Activated T-cell treated with anti-CD3 and anti-CD28 coated beads, Interleukin-2, amount 50 U/mL, for 4 hours (primary cell): ENCODE measurements at regions not wholly inside any gene's neighbourhood (a gene's known extent, or its start where the extent isn't known, plus 50 kb on each side); places are given as distances from the start of the nearest gene placed in this dataset.
"Not testable (repeated sequence)": the region's sequence is repeated elsewhere in the genome, so short reads cannot be mapped to it uniquely, and the experiment has no call there.

Experiments
- ATAC-seq, 2 donors: fragments of 200-7000 bp; cut with Tn5 transposase; one replicate each; pipeline ENCODE4 v1.10.0; 2021
- DNase-seq: peaks from one replicate; pipeline ENCODE4 v3.0.0-alpha.2; 2020
- H3K27me3 Mint-ChIP-seq: one replicate; pipeline ENCODE4 v1.8.0; 2021; ENCODE audit warnings: low read depth, mixed read lengths
- H3K36me3 Mint-ChIP-seq: one replicate; pipeline ENCODE4 v1.8.0; 2022; ENCODE audit warnings: mixed read lengths; ENCODE audit not compliant: insufficient read depth
- H3K4me1 Mint-ChIP-seq: one replicate; pipeline ENCODE4 v1.8.0; 2021; ENCODE audit warnings: low read depth, mixed read lengths
- H3K4me3 Mint-ChIP-seq: one replicate; pipeline ENCODE4 v1.8.0; 2021; ENCODE audit warnings: mild to moderate bottlenecking, moderate library complexity, mixed read lengths
- H3K9me3 Mint-ChIP-seq: one replicate; pipeline ENCODE4 v1.8.0; 2021; ENCODE audit warnings: mixed read lengths

GRCh38 chr17:20633268-20634059 lies 53.9 kb downstream of the CDRT15L2 start:
- not testable (repeated sequence) for DNase-seq, H3K4me3 Mint-ChIP-seq, H3K9me3 Mint-ChIP-seq, H3K4me1 Mint-ChIP-seq, H3K27me3 Mint-ChIP-seq, H3K36me3 Mint-ChIP-seq, ATAC-seq

GRCh38 chr17:20640147-20640546 lies 60.6 kb downstream of the CDRT15L2 start:
- not testable (repeated sequence) for H3K27me3 Mint-ChIP-seq, DNase-seq, H3K36me3 Mint-ChIP-seq, H3K4me1 Mint-ChIP-seq, ATAC-seq, H3K4me3 Mint-ChIP-seq, H3K9me3 Mint-ChIP-seq

GRCh38 chr17:20646661-20647272 lies 67.2 kb downstream of the CDRT15L2 start:
- not testable (repeated sequence) for H3K9me3 Mint-ChIP-seq, H3K36me3 Mint-ChIP-seq, H3K27me3 Mint-ChIP-seq, ATAC-seq, H3K4me1 Mint-ChIP-seq, H3K4me3 Mint-ChIP-seq, DNase-seq

DNA sequence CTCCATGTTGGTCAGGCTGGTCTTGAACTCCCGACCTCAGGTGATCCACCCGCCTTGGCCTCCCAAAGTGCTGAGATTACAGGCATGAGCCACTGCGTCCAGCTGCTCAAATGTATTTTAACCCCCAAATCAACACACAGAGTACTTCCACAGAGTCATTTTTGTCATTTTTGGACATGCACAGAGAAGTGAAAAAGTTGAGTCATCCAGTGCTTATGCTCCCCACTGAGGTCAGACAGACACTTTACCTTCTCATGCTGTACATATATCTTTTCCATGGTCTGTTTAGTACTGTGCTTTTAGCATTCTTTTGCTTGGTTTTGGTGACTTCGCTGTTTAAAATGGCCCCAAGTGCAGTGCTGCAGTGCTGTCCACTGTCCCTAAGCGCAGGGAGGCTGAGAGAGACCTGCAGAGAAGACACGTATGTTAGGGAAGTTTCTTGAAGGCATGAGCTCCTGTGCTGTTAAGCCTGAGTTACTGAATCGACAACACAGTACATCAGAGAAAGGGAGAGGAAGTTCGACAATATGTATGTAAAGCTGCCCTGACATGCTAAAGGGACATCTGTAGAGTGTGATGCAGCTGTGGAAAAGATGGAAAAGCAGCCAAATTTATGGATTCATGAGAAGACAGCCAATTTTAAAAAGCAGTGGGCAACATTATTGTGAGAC lies 69.7 kb downstream of the CDRT15L2 start:
- ATAC-seq = peak; percentile 28 to 32
- DNase-seq, H3K36me3 Mint-ChIP-seq, H3K4me3 Mint-ChIP-seq, H3K9me3 Mint-ChIP-seq, H3K27me3 Mint-ChIP-seq, H3K4me1 Mint-ChIP-seq: not testable (repeated sequence)

GRCh38 chr17:20651022-20651421 lies 71.5 kb downstream of the CDRT15L2 start:
- not testable (repeated sequence) for H3K9me3 Mint-ChIP-seq, H3K4me1 Mint-ChIP-seq, H3K27me3 Mint-ChIP-seq, DNase-seq, H3K36me3 Mint-ChIP-seq, H3K4me3 Mint-ChIP-seq
- peak in 1 of 2 donors; percentile 44 for ATAC-seq

DNA sequence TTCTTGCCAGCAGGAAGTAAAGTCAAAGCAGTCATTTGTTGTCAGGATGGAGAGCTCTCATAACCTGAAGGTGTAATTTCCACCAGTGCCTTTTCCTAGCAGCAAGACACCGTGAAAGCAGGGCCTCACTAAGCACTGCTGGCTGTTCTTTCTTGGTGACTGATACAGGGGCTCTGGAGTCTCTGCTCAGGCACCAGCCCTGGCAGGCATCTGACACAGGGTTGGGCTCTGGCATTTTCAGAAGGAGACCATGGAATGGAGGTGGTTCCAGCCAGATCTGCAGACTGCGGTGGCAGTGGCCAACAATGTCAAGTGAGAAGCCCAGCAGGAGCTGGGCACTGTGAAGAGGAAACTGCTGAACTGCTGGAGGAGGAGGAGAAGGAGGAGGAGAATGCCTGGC lies 72.2 kb downstream of the CDRT15L2 start:
- DNase-seq, H3K4me3 Mint-ChIP-seq, H3K27me3 Mint-ChIP-seq, H3K9me3 Mint-ChIP-seq, H3K4me1 Mint-ChIP-seq, H3K36me3 Mint-ChIP-seq: not testable (repeated sequence)
- ATAC-seq = peak in 1 of 2 donors; percentile 38

DNA sequence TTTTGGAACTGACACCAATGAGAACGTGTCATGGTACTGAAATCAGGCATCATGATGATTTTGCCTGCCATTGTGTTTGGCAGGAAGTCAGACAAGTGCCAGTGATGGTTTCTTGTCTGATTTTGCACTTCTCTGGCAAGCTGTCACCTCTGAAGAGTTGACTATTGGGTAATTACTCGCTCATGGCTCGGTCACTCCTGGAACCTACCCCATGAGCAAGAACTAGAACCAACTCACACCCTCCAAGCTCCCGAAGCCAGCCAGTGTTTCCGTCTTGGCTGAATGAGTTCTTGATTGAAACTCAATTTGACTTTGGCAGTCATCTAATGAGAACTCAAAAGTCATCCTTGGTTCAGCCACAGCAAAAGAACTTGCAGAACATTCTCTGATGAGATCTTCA lies 73.9 kb downstream of the CDRT15L2 start:
- not testable (repeated sequence) for H3K27me3 Mint-ChIP-seq, H3K9me3 Mint-ChIP-seq, H3K36me3 Mint-ChIP-seq, H3K4me3 Mint-ChIP-seq, H3K4me1 Mint-ChIP-seq, ATAC-seq, DNase-seq

- not testable (repeated sequence) for ATAC-seq, H3K9me3 Mint-ChIP-seq, H3K4me1 Mint-ChIP-seq, H3K36me3 Mint-ChIP-seq, DNase-seq, H3K4me3 Mint-ChIP-seq, H3K27me3 Mint-ChIP-seq
Observed at GRCh38 chr17:20654114-20654513, 74.6 kb downstream of the CDRT15L2 start.

DNA sequence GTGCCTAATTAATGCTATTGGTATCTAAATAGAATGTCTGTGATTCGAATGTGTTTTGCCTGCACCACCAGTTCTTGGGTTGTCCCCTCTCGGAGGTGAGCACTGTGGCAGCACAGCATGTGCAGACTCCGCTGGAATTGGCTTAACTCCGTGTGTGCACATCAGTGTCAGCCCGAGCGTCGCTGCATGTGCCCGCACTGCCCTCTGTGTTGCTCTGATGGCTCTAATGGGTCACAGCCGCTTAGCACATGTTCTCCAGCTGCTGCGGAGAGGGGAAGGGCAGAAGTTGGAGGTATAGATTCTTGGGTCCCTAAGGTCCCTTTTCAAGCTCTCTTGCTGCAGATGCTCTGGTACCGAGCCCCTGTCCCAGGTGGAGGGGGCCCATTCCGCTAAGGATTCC lies 75.1 kb downstream of the CDRT15L2 start:
- H3K9me3 Mint-ChIP-seq, ATAC-seq, H3K4me1 Mint-ChIP-seq, DNase-seq, H3K36me3 Mint-ChIP-seq, H3K4me3 Mint-ChIP-seq, H3K27me3 Mint-ChIP-seq: not testable (repeated sequence)

DNA sequence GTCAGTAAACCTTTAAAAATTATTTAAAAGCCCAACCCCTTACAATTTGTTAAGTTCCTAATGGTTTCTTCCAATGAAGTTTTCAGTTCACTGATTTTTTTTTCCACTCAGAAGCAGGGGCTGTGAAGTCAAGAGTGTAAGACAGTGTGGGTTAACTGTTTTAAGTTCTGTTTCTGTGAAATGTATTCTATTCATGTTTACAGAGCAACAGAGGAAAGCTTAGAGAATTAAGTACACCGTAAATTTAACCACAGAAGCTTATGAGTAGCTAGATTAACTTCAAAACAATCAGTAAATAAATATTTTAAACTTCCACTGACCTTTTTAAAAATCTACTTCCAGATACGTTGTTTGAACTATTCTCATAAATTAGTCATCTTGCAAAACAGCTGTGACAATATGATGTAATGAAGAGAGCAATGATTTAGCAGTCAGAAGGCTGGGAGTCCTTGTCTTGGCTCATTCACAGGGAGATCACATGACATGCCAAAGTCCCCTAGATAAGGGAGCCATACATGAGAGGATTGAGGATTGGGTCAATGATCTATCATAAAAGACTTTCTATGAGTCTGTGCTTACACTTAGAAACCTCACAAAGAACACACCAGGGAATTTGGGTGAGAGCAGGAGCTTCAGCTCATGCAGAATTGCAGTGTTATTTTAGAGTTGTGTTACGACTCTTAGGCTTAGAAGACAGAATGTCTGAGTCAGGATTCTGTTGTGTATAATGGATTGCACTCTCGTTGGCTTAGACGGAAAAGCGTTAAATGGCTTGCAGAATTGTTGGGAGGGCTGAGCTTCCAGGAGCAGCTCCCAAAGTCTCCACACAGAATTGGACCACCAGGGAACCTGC lies 85.8 kb downstream of the CDRT15L2 start:
- not testable (repeated sequence) for H3K27me3 Mint-ChIP-seq, H3K4me3 Mint-ChIP-seq, H3K36me3 Mint-ChIP-seq, DNase-seq, ATAC-seq, H3K9me3 Mint-ChIP-seq, H3K4me1 Mint-ChIP-seq

DNA sequence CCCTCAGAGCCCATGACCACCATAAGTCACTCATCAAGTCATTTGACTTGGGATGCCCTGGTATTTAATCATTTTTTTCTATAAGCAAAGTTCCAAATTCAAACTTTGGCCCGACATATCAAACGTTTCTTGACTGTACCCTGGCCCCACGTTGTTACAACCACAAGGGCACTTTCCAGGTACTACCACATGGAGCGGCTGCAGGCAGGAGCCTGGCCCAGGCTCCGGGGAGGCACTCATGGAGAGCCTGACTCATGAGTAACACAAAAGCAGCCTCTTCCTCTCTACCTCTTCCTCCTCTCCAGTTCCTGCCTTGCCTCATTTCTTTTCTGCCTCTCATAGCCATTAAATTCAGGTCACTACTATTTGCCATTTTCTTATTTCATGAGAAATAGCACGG lies 87.2 kb downstream of the CDRT15L2 start:
- not testable (repeated sequence) for H3K4me1 Mint-ChIP-seq, H3K27me3 Mint-ChIP-seq, DNase-seq, H3K4me3 Mint-ChIP-seq, H3K9me3 Mint-ChIP-seq, H3K36me3 Mint-ChIP-seq
- peak; percentile 48 to 82 for ATAC-seq

GRCh38 chr17:20667712-20668111 lies 88.2 kb downstream of the CDRT15L2 start:
- not testable (repeated sequence) for ATAC-seq

GRCh38 chr17:20668316-20668715 lies 88.8 kb downstream of the CDRT15L2 start:
- H3K4me1 Mint-ChIP-seq, H3K9me3 Mint-ChIP-seq, H3K27me3 Mint-ChIP-seq, ATAC-seq, H3K4me3 Mint-ChIP-seq, DNase-seq, H3K36me3 Mint-ChIP-seq: not testable (repeated sequence)

More at GRCh38 chr17:20667712-20668111, 88.2 kb downstream of the CDRT15L2 start:
- H3K36me3 Mint-ChIP-seq, H3K4me1 Mint-ChIP-seq, H3K9me3 Mint-ChIP-seq, H3K27me3 Mint-ChIP-seq, H3K4me3 Mint-ChIP-seq, DNase-seq: not testable (repeated sequence)

- not testable (repeated sequence) for DNase-seq, H3K27me3 Mint-ChIP-seq, H3K36me3 Mint-ChIP-seq, H3K9me3 Mint-ChIP-seq, H3K4me3 Mint-ChIP-seq, ATAC-seq, H3K4me1 Mint-ChIP-seq
Observed at GRCh38 chr17:20668868-20669267, 89.3 kb downstream of the CDRT15L2 start.
